ENCODE measurements at regions not wholly inside any gene's neighbourhood (a gene's known extent, or its start where the extent isn't known, plus 50 kb on each side); places are given as distances from the start of the nearest gene placed in this dataset.

DNA sequence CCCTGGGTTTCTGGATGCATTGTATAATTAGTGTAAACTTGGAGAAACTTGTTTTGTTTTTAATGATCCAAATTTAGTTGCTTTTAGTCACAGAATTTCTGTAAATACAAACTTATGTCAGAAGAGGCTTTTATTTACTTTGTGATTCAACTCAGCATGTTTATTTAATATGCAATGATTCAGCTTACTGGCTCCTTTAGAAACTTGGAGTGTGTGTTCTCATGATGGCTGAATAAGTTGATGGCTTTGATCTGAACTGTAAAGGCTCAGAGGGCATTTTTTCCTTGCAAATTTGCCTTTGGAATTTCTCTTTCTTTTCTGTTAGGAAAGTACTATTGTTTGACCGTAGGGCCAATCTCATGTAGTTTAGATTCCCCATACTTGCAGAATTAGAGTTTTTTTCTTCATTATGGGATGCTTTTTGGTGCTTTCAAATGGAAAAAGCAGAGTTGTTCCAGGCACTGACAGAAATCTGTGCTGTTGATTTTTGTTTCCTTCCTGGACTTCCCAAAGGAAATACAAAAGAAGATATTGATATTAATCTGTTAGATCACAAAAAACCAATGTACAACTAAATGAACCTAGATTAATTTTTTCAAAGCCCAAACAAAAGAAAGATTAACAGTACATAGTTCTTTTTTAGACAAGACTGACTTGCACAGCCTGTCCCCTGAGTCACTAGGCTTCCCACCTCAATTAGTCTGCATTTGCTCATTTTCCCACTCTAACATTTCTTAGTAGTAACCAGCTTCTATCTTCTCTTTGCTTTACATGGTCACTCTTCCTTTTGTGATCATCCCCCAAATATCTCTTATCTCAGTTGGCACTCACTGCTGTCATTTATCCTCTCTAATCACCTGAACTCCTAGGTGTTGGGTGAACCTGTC lies 96.8 kb upstream of the AGR3 start:
- Histone ChIP-seq H3K4me1 (peaks cover 0 to 5% (median 0%) of the 10 kb centered on the region in 4 donors), H3K27me3 (no peaks in the 10 kb centered on the region), H3K27ac (no peak overlapping the region), H3K9me3 (no peaks in the 10 kb centered on the region), H3K36me3 (no peaks in the 10 kb centered on the region), H3K4me3 (no peak overlapping the region)
- DNase-seq: no peak
- no peak for TF ChIP-seq POLR2AphosphoS5 (IDR thresholded peaks at IDR 0.05)
- 56 to 57% methylated on average over 1 of the region's 1 CpG for WGBS, 2 donors
- intact Hi-C loops (cut with DNase I): loop anchor here (10.0 kb wide), 1 partner anchor 64 kb away; no protein-coding TSS in a partner anchor

DNA sequence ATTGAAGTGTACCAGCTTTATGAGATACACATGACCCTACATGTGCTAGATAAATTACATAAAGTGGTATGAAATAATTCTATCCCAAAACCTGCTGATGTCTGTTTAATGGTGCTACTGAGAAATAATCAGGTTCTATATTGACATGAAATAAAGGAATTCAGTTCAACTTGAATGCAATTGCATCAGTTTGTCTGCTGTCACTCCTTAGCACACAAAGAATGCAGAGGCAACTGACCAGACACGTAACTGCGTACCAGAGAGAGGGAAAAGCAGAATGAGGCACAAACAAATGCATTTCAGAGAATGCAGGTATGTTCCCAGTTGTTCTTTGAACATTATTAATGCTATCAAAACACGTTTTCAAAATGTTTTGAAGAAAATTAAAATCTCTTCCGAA lies 98.8 kb upstream of the AGR3 start:
- H3K27me3 ChIP-seq: no peaks in the 10 kb centered on the region
- TF ChIP-seq POLR2A (IDR thresholded peaks at IDR 0.05) (no peak), EP300 (IDR thresholded peaks at IDR 0.05) (no peak)
- H3K36me3 ChIP-seq: no peaks in the 10 kb centered on the region
- no peak for DNase-seq
- no peak overlapping the region for H3K27ac ChIP-seq
- H3K4me3 ChIP-seq: no peak overlapping the region
- WGBS, 2 donors: 96 to 97% methylated on average over 4 of the region's 4 CpGs
- no peaks in the 10 kb centered on the region for H3K9me3 ChIP-seq
- intact Hi-C loops (cut with DNase I): loop anchor here (5.0 to 10.0 kb wide), 2 partner anchors 544 to 672 kb away; no protein-coding TSS in a partner anchor
- H3K4me1 ChIP-seq: peaks cover 0 to 5% (median 0%) of the 10 kb centered on the region in 4 donors

DNA sequence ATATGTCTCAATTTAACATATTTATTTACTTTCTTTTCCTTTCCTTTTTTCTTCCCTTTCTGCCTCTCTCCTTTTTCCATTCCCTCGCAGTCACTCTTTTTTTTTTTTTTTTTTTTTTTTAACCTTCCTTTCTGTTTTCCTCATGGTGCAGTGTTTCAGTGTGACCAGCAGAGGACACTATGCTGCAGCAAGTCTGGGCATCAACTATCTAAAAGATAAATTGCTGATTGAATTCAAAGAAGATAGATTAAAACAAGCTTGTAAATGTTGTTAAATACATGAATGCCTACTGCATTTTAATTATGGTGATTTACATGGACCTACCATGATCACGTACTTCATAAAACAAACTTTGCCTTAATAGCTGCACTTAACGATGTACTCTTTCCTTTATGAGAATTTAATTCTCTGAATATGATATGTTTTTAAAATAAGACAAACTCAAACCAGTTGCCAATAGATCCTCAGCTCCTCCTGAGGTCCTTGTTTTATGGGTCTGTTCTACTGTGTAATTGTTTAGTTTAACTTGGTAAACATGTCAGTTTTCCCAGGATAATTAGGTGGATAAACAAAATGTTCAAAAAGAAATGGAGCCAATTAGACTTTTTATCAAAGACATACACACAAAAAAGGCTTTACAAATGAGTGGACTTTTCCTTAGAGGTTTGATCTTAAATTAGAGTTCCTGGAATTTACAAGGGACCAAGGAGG lies 101.0 kb upstream of the AGR3 start:
- intact Hi-C loops (cut with DNase I): loop anchor here (5.0 to 10.0 kb wide), 2 partner anchors 542 to 670 kb away; no protein-coding TSS in a partner anchor
- 4 to 23% methylated on average over 3 of the region's 3 CpGs for WGBS, 2 donors
- TF ChIP-seq POLR2A (IDR thresholded peaks at IDR 0.05) (no peak), EP300 (IDR thresholded peaks at IDR 0.05) (no peak), POLR2AphosphoS5 (IDR thresholded peaks at IDR 0.05) (no peak)
- TF ChIP-seq, protein P1, sequence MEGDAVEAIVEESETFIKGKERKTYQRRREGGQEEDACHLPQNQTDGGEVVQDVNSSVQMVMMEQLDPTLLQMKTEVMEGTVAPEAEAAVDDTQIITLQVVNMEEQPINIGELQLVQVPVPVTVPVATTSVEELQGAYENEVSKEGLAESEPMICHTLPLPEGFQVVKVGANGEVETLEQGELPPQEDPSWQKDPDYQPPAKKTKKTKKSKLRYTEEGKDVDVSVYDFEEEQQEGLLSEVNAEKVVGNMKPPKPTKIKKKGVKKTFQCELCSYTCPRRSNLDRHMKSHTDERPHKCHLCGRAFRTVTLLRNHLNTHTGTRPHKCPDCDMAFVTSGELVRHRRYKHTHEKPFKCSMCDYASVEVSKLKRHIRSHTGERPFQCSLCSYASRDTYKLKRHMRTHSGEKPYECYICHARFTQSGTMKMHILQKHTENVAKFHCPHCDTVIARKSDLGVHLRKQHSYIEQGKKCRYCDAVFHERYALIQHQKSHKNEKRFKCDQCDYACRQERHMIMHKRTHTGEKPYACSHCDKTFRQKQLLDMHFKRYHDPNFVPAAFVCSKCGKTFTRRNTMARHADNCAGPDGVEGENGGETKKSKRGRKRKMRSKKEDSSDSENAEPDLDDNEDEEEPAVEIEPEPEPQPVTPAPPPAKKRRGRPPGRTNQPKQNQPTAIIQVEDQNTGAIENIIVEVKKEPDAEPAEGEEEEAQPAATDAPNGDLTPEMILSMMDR (IDR thresholded peaks at IDR 0.05): peak; percentile 59 to 90 (median 75)
- DNase-seq: no peak
- no peak overlapping the region for H3K27ac ChIP-seq
- peaks cover 0 to 5% (median 0%) of the 10 kb centered on the region in 4 donors for H3K4me1 ChIP-seq
- no peaks in the 10 kb centered on the region for H3K9me3 ChIP-seq
- no peak overlapping the region for H3K4me3 ChIP-seq
- H3K27me3 ChIP-seq: no peaks in the 10 kb centered on the region
- no peaks in the 10 kb centered on the region for H3K36me3 ChIP-seq

DNA sequence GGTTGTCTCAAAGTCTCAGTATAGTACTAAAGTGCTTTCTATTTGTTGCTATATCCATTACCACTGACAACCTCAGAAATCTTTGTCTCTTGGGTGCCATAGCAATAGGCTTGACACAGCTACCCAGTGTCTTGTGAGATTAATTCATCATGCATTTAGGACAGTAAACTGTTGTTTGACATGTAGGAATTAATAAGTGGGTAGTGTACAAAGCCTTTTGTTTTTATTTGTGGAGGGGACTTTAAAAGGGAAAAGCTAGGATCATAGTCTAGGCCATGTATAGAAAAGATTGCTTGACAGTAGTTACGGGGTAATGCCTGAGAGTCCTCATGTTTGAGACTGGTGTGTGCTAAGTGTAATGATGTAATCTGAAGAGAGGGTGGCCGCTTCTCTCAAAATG lies 102.6 kb upstream of the AGR3 start:
- TF ChIP-seq EP300 (IDR thresholded peaks at IDR 0.05) (no peak), POLR2A (IDR thresholded peaks at IDR 0.05) (no peak), POLR2AphosphoS5 (IDR thresholded peaks at IDR 0.05) (no peak)
- TF ChIP-seq, protein P1 (IDR thresholded peaks at IDR 0.05): no peak
- 94 to 98% methylated on average over 2 of the region's 2 CpGs for WGBS, 2 donors
- intact Hi-C loops (cut with DNase I): loop anchor here (5.0 to 10.0 kb wide), 2 partner anchors 540 to 668 kb away; no protein-coding TSS in a partner anchor

DNA sequence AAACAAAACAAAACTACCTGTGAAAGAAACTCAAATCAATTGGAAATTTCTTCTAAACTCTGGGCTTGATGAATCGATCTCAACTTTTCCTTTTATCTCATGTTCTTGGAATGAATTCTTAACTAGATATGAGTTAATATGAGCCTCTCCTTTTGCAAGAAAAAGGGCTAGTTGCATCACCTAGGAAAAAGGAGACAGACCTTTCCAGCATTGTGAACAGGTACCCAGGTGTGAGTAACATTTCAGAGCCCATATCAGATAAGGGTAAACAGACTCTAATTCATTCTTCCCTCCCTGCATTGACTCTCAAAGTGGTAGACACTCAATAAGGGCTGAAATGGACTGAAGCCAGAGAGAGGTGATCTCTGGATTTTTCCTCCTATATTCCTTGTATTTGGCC lies 103.8 kb upstream of the AGR3 start:
- intact Hi-C loops (cut with DNase I): loop anchor here (5.0 to 10.0 kb wide), 2 partner anchors 312 to 539 kb away; partner anchors contain the start of gene AHR
- no peaks in the 10 kb centered on the region for H3K36me3 ChIP-seq
- no peak overlapping the region for H3K4me3 ChIP-seq
- no peaks in the 10 kb centered on the region for H3K9me3 ChIP-seq
- TF ChIP-seq POLR2AphosphoS5 (IDR thresholded peaks at IDR 0.05) (no peak), EP300 (IDR thresholded peaks at IDR 0.05) (no peak), POLR2A (IDR thresholded peaks at IDR 0.05) (no peak)
- TF ChIP-seq, protein P1 (IDR thresholded peaks at IDR 0.05): no peak
- H3K27me3 ChIP-seq: no peaks in the 10 kb centered on the region
- WGBS, 2 donors: 85 to 95% methylated on average over 1 of the region's 1 CpG
- no peak overlapping the region for H3K27ac ChIP-seq
- H3K4me1 ChIP-seq: peaks cover 0 to 17% (median 4%) of the 10 kb centered on the region in 4 donors
- DNase-seq: no peak

More for the DNA sequence above, 102.6 kb upstream of the AGR3 start:
- no peaks in the 10 kb centered on the region for H3K9me3 ChIP-seq
- peaks cover 0 to 6% (median 0%) of the 10 kb centered on the region in 4 donors for H3K4me1 ChIP-seq
- H3K27ac ChIP-seq: no peak overlapping the region
- H3K36me3 ChIP-seq: no peaks in the 10 kb centered on the region
- DNase-seq: no peak
- H3K27me3 ChIP-seq: no peaks in the 10 kb centered on the region
- no peak overlapping the region for H3K4me3 ChIP-seq

Measured in sigmoid colon (tissue), 6 donors.